K562 (cell line): ENCODE measurements at regions not wholly inside any gene's neighbourhood (a gene's known extent, or its start where the extent isn't known, plus 50 kb on each side); places are given as distances from the start of the nearest gene placed in this dataset.

Source experiments
- ADNP ChIP-seq: fragments of 200-800 bp; sonication (Bioruptor generic); IDR thresholded peaks from 2 replicates; pipeline ENCODE4 v1.6.1; 2016; ENCODE audit warnings: missing genetic modification characterization, missing compliant biosample characterization
- ARID3B ChIP-seq: fragments of 250-450 bp; sonication (Bioruptor Pico); IDR thresholded peaks from 2 replicates; pipeline ENCODE4 v1.4.0; 2020; ENCODE audit warnings: borderline replicate concordance
- ATF3 ChIP-seq, 2 experiments: fragments of 450-650 bp in 1 of 2; sonication (generic) in 1 of 2; formaldehyde crosslinking in 1 of 2; IDR thresholded peaks in 1 of 2; conservative IDR thresholded peaks in 1 of 2; 2 replicates each; pipeline versions ENCODE4 v1.6.1 to v1.8.1; 2016 to 2023; ENCODE audit warnings: mild to moderate bottlenecking in 2 of 2, moderate library complexity in 2 of 2, inconsistent platforms in 1 of 2, missing genetic modification reagents in 1 of 2
- ATF6 ChIP-seq: sonication (generic); formaldehyde crosslinking; IDR thresholded peaks from 2 replicates; pipeline ENCODE4 v1.4.0; 2020; ENCODE audit warnings: mild to moderate bottlenecking, missing genetic modification reagents
- BHLHE40 ChIP-seq: IDR thresholded peaks from 2 replicates; pipeline ENCODE4 v1.6.1; 2011; ENCODE audit warnings: low read length, improper control_type of control experiment
- CREM ChIP-seq: IDR thresholded peaks from 2 replicates; pipeline ENCODE4 v1.6.1; 2014; ENCODE audit warnings: antibody characterized with exemption, low read depth
- CTCFL ChIP-seq: IDR thresholded peaks from 2 replicates; pipeline ENCODE4 v1.6.1; 2011; ENCODE audit warnings: borderline replicate concordance, low read depth, mild to moderate bottlenecking, moderate library complexity, low read length; ENCODE audit not compliant: insufficient read depth, poor library complexity, severe bottlenecking
- ELK1 ChIP-seq: sonication (generic); formaldehyde crosslinking; IDR thresholded peaks from 2 replicates; pipeline ENCODE4 v1.8.1; 2022; ENCODE audit warnings: missing genetic modification reagents
- KAT8 ChIP-seq: fragments of 450-650 bp; IDR thresholded peaks from 2 replicates; pipeline ENCODE4 v1.6.1; 2016; ENCODE audit warnings: low read depth, mild to moderate bottlenecking
- LCOR ChIP-seq: sonication (generic); formaldehyde crosslinking; IDR thresholded peaks from 2 replicates; pipeline ENCODE4 v1.8.0; 2022; ENCODE audit warnings: mild to moderate bottlenecking, missing genetic modification reagents
- MTA2 ChIP-seq: fragments of 450-650 bp; IDR thresholded peaks from 2 replicates; pipeline ENCODE4 v1.6.1; 2016; ENCODE audit warnings: low read depth
- MXI1 ChIP-seq: IDR thresholded peaks from 2 replicates; pipeline ENCODE4 v1.6.1; 2011; ENCODE audit warnings: low read depth, mild to moderate bottlenecking, improper control_type of control experiment, low read length
- PTBP1 ChIP-seq: fragments of 200-400 bp; formaldehyde crosslinking; IDR thresholded peaks from 2 replicates; pipeline ENCODE4 v1.6.1; 2017; ENCODE audit warnings: low read depth, low read length
- ZBTB49 ChIP-seq: sonication (generic); formaldehyde crosslinking; IDR thresholded peaks from 2 replicates; pipeline ENCODE4 v1.8.0; 2022; ENCODE audit warnings: missing genetic modification reagents, mild to moderate bottlenecking, borderline replicate concordance
- ZNF143 ChIP-seq: sonication (generic); formaldehyde crosslinking; IDR thresholded peaks from 2 replicates; pipeline ENCODE4 v1.9.0; 2022; ENCODE audit warnings: mild to moderate bottlenecking, missing genetic modification reagents
- ZNF436 ChIP-seq: fragments of 250-450, 450-650 bp; sonication (Bioruptor Pico); formaldehyde crosslinking; IDR thresholded peaks from 2 replicates; pipeline ENCODE4 v1.7.0; 2020; ENCODE audit warnings: mild to moderate bottlenecking

- TF ChIP-seq ZBTB49 (no peak), ATF3 (IDR thresholded peaks at IDR 0.05) (no peak), ATF3 (CRISPR knock-in tag; conservative IDR thresholded peaks at IDR 0.05) (peak; percentile 63; the same call in 1 of the 2 replicates), ELK1 (CRISPR knock-in tag) (0 out of 2 replicates have a peak, but pooled peaks have one; percentile 35), ZNF436 (no peak), MTA2 (no peak), ARID3B (CRISPR knock-in tag) (no peak), MXI1 (0 out of 2 replicates have a peak, but pooled peaks have one; percentile 27), PTBP1 (no peak), CREM (peak; percentile 68; the same call in 1 of the 2 replicates), LCOR (CRISPR knock-in tag) (peak; percentile 90), ADNP (tag) (no peak), ATF6 (CRISPR knock-in tag) (no peak), BHLHE40 (peak; percentile 23; the same call in 1 of the 2 replicates), ZNF143 (CRISPR knock-in tag) (0 out of 2 replicates have a peak, but pooled peaks have one; percentile 45), CTCFL (peak; percentile 45), KAT8 (no peak)
Measured at GRCh38 chr22:22770280-22770871, 117.2 kb upstream of the IGLL5 start (continued).
